ENCODE measurements at regions not wholly inside any gene's neighbourhood (a gene's known extent, or its start where the extent isn't known, plus 50 kb on each side); places are given as distances from the start of the nearest gene placed in this dataset.

DNA sequence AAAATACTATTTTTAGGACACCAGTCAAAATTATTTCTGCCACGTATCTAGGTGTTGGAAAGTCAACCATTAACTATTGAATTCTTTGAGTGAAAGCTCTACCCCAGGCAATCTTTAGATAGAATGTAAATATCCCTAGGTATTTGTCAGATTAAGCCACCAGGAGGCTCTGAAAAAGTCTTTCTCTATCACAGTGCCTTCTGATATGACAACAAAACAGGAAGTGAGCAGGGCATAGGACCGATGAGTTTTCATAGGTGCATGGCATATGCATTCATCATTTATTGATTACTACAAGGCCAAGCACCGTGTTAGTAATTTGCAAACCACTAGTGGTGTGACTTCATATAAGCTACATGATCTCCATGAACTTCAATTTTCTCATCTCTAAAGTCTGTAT, 333.6 kb upstream of the F9 start:
- no TSS peak for BruUV-seq (replicated peaks)
- Histone ChIP-seq H3K27me3 (ENCODE audit: control insufficient read depth in 1 of 2, insufficient read depth in 2 of 2, low read length in 2 of 2) (no peaks in the 10 kb centered on the region; a peak in 1 of 5 replicates), H3K4me2 (ENCODE audit: low read depth, low read length) (no peak overlapping the region), H2AFZ (ENCODE audit: low read length) (no peak overlapping the region), H3K36me3 (replicated peaks in 1 of 2; ENCODE audit: control insufficient read depth in 1 of 2, insufficient read depth in 2 of 2, low read length in 2 of 2) (no peaks in the 10 kb centered on the region), H3K4me3 (replicated peaks in 1 of 3; ENCODE audit: insufficient read depth in 1 of 3, low read depth in 2 of 3, low read length in 3 of 3) (no peak overlapping the region), H3K27ac (ENCODE audit: extremely low read length, insufficient read depth, low read length) (no peak overlapping the region), H3K9ac (ENCODE audit: insufficient read depth, low read depth, low read length) (no peak overlapping the region), H3K4me1 (ENCODE audit: insufficient read depth, low read length) (no peaks in the 10 kb centered on the region), H4K20me1 (ENCODE audit: insufficient read depth, low read length) (no peaks in the 10 kb centered on the region), H3K9me3 (ENCODE audit: low read length) (no peaks in the 10 kb centered on the region), H3K79me2 (ENCODE audit: insufficient read depth, low read length) (no peaks in the 10 kb centered on the region)
- 0% methylated on average over 2 of the region's 3 CpGs for WGBS (ENCODE audit: low lambda C conversion rate)
- no peak for ATAC-seq
- no peak for TF ChIP-seq ZNF780A (CRISPR knock-in tag; IDR thresholded peaks at IDR 0.05)
- no peak for TF ChIP-seq NCOA5 (CRISPR knock-in tag; IDR thresholded peaks at IDR 0.05)
- TF ChIP-seq KMT2A (CRISPR knock-in tag; IDR thresholded peaks at IDR 0.05): no peak
- TF ChIP-seq HNRNPLL (IDR thresholded peaks at IDR 0.05; ENCODE audit: low read depth, low read length, poor library complexity, severe bottlenecking): no peak
- TF ChIP-seq PHF21A (CRISPR knock-in tag; IDR thresholded peaks at IDR 0.05): no peak
- TF ChIP-seq, protein P1, sequence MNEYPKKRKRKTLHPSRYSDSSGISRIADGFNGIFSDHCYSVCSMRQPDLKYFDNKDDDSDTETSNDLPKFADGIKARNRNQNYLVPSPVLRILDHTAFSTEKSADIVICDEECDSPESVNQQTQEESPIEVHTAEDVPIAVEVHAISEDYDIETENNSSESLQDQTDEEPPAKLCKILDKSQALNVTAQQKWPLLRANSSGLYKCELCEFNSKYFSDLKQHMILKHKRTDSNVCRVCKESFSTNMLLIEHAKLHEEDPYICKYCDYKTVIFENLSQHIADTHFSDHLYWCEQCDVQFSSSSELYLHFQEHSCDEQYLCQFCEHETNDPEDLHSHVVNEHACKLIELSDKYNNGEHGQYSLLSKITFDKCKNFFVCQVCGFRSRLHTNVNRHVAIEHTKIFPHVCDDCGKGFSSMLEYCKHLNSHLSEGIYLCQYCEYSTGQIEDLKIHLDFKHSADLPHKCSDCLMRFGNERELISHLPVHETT (CRISPR knock-in tag; conservative IDR thresholded peaks at IDR 0.05): no peak
- TF ChIP-seq ZNF773 (CRISPR knock-in tag; IDR thresholded peaks at IDR 0.05; ENCODE audit: borderline replicate concordance): no peak
- TF ChIP-seq, protein P2, sequence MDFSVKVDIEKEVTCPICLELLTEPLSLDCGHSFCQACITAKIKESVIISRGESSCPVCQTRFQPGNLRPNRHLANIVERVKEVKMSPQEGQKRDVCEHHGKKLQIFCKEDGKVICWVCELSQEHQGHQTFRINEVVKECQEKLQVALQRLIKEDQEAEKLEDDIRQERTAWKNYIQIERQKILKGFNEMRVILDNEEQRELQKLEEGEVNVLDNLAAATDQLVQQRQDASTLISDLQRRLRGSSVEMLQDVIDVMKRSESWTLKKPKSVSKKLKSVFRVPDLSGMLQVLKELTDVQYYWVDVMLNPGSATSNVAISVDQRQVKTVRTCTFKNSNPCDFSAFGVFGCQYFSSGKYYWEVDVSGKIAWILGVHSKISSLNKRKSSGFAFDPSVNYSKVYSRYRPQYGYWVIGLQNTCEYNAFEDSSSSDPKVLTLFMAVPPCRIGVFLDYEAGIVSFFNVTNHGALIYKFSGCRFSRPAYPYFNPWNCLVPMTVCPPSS (IDR thresholded peaks at IDR 0.05): no peak
- intact Hi-C loops (cut with micrococcal nuclease; ENCODE audit: unreplicated experiment): no loop called here
- DNase-seq (ENCODE audit: low spot score): no peak
- CTCF ChIA-PET (ENCODE audit: low intra/inter-chr PET ratio, low total read pairs): no interaction called here
- no peak for FAIRE-seq
- in situ Hi-C loops (cut with HindIII; ENCODE audit: extremely low pct_ligation_motif_present, low pct_unique_long_range_greater_than_20kb): no loop called here
- POLR2A ChIA-PET: no interaction called here

Measured in HepG2 (cell line).